HG03378 (cell line): ENCODE measurements at regions not wholly inside any gene's neighbourhood (a gene's known extent, or its start where the extent isn't known, plus 50 kb on each side); places are given as distances from the start of the nearest gene placed in this dataset.

ENCODE experiments used
- ATAC-seq: cut with Tn5 transposase; IDR thresholded peaks from one replicate; pipeline ENCODE4 v1.9.1; 2021; ENCODE audit warnings: mild to moderate bottlenecking, moderate library complexity; ENCODE audit not compliant: unreplicated experiment

- no peak for ATAC-seq
Measured at GRCh38 chr1:69497441-69498221, 70.1 kb upstream of the LRRC7 start.

DNA sequence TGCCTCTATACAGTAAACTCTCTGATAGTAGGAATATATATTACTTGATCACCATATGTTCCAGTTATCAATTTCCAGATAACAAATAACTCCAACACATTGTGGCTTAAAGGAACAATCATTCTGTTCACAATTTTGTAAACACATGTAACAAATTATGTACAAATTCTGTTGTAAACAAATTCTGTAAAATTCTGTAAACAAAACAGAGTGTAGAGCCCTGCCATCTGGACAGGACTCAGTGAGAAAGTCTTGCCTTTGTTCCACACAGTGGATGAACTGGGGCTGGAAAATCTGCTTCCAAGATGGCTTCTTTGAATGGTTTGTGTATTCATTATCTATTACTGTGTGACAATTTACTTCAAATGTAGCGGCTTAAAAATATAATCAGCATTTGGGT lies 69.0 kb upstream of the LRRC7 start:
- no peak for ATAC-seq

DNA sequence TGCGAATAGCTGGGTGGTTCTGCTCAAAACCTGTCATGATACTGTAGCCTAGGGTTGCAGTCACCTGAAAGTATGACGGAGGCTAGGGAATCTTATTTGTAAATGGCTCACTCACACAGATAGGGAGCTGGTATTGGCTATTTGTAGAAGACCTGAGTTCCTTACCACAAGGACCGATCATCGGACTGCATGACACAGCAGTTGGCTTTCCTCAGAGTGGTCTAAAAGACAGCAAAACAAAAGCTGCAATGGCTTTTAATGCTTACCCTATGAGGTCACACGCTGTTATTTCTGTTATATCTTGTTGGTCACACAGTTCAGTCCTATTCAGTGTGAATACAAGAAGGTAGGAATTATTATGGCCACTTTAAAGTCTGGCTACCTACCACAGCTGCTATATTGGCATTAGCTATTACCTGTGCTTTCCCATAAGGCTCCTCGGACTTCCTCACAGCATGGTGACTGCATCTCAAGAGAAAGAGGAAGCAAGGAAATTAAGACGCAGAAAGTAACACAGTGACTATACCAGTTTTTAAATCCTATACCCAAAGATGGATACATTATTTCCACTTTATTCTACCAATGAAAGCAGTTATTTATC lies 68.4 kb upstream of the LRRC7 start:
- ATAC-seq: no peak

DNA sequence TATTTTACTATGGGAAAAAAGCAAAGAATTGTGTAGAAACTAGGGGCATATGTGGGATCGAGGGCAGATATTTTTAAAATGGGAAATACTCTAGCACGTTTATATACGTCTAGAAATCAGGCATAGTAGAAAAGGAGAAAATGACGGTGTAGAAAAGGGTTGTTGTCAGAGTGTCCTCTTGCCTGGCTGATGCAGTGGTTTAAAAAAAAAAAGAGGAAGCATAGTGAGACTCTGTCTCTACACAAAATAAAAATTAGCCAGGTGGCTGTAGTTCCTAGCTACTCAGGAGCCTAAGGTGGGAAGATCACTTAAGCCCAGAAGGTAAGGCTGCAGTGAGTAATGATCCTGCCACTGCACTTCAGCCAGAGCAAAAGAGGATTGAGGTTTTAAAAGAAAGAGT lies 64.7 kb upstream of the LRRC7 start:
- ATAC-seq: no peak

DNA sequence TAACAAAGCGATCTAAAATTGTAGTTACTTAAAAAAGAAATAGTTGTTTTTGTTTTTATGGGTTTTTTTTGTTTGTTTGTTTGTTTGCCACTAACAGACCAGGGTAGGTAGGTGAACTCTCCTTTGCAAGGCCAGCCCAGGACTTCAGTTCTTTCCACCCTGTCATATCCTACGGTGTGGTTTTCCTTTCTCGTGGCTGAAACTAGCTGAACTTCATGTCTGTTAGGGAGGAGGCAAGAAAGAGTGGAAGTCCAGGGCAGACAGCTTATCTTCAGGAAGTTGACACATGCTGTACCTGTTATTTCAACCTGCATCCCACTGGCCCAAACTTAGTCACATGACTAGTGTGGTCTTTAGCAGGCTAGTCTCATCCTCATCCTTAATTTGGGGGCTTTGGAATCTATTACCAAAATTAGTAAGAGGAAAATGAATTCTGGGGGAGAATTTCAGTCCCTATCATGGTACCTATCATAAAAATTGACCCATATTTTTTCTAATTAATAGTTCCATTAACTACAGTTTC lies 62.9 kb upstream of the LRRC7 start:
- ATAC-seq: no peak

GRCh38 chr1:69506311-69506710 lies 61.4 kb upstream of the LRRC7 start:
- ATAC-seq: no peak

DNA sequence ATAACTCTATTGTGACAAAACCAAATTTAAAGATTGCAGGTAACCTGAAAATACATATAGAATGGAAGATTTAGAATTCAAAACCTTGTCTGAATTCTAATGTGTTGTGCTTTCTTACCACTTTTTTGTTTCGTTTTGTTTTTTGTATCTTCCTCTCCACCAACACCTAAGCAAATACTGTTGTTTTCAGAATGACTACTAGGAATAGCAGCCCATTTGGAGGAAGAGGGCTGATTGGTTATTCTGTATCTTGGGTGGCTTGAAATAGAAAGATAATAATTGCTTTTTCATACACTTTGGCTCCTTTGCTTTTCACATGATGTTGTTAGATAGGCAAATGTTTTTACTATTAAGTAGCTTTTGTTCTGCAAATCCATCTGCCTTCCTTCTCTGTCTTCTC lies 61.0 kb upstream of the LRRC7 start:
- ATAC-seq: no peak

DNA sequence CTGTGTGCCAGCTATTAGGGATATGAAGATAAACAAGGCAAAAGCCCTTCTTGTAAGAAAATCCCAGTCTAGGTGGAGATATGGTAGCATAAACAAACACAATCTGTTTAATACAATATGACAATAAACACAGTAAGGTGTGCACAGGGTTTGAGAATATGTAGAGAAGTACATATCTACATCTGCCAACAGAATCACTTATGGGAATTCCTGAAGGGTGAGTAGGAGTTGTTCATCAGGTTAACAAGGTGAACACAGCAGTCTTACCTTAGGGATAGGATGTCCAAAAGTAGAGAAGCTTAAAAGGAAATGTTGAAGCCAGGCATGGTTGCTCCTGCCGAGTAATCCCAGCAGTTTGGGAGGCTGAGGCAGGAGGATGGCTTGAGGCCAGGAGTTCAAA lies 57.7 kb upstream of the LRRC7 start:
- no peak for ATAC-seq

GRCh38 chr1:69511426-69512192 lies 56.1 kb upstream of the LRRC7 start:
- no peak for ATAC-seq

- ATAC-seq: no peak
Measured at GRCh38 chr1:69513601-69514000, 54.1 kb upstream of the LRRC7 start.
